ENCODE measurements at regions not wholly inside any gene's neighbourhood (a gene's known extent, or its start where the extent isn't known, plus 50 kb on each side); places are given as distances from the start of the nearest gene placed in this dataset.

DNA sequence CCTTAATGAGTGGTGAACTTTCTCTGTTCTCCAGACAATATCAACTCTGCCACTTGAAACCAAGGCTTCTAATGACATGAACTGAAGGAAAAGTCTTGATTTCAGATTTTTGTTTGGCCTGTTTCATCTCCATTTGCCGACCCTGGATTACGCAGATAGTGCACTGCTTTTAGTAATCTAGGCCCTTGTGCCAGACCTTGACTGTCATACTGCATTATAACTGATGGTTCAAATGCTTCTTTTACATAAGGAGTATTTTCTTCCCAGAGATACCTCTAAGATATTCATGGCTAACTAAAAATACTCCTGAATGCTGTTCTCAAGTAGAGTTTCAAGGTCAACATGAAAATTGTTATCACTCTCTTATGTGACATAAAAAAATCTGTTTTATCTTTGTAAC is 238.7 kb upstream of the SEMA6A start:
- H3K4me3 ChIP-seq, result no peak overlapping the region
- DNase-seq (ENCODE audit: low spot score) (no peak), ATAC-seq (ENCODE audit: insufficient number of reproducible peaks, low FRiP score, low read depth) (no peak)
- no peaks in the 10 kb centered on the region for H3K27me3 ChIP-seq (replicated peaks; ENCODE audit: insufficient read depth)
- H3K27ac ChIP-seq, result no peak overlapping the region
- H3K9me3 ChIP-seq, result no peaks in the 10 kb centered on the region
- H3K4me1 ChIP-seq (ENCODE audit: control insufficient read depth in 1 of 2, low read depth in 2 of 2), result no peaks in the 10 kb centered on the region
- no peaks in the 10 kb centered on the region for H3K36me3 ChIP-seq
- TF ChIP-seq, protein P1, sequence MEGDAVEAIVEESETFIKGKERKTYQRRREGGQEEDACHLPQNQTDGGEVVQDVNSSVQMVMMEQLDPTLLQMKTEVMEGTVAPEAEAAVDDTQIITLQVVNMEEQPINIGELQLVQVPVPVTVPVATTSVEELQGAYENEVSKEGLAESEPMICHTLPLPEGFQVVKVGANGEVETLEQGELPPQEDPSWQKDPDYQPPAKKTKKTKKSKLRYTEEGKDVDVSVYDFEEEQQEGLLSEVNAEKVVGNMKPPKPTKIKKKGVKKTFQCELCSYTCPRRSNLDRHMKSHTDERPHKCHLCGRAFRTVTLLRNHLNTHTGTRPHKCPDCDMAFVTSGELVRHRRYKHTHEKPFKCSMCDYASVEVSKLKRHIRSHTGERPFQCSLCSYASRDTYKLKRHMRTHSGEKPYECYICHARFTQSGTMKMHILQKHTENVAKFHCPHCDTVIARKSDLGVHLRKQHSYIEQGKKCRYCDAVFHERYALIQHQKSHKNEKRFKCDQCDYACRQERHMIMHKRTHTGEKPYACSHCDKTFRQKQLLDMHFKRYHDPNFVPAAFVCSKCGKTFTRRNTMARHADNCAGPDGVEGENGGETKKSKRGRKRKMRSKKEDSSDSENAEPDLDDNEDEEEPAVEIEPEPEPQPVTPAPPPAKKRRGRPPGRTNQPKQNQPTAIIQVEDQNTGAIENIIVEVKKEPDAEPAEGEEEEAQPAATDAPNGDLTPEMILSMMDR (IDR thresholded peaks at IDR 0.05), result no peak

DNA sequence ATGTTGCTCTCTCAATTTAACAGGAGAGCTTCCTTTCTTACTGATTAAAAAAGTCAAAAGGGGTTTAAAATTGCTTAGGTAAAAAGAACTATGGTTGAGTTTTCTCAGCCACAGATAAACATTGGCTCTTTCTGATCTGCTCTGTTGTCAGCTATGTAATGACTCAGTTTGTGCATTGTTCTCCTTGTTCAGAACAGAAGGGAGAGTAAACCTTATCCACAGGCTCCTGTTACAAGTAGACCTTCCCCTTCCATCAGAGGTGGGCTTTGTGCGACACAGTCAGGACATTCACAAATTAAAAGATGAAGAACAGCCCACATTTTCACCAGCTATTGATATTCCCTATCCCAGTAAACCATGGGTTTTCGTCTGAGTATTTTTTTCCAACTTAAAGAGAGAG is 236.3 kb upstream of the SEMA6A start:
- H3K36me3 ChIP-seq, result no peaks in the 10 kb centered on the region
- TF ChIP-seq, protein P1 (IDR thresholded peaks at IDR 0.05), result no peak
- DNase-seq (ENCODE audit: low spot score) (no peak), ATAC-seq (ENCODE audit: insufficient number of reproducible peaks, low FRiP score, low read depth) (no peak)
- H3K9me3 ChIP-seq, result no peaks in the 10 kb centered on the region
- H3K4me1 ChIP-seq (ENCODE audit: control insufficient read depth in 1 of 2, low read depth in 2 of 2), result no peaks in the 10 kb centered on the region
- no peak overlapping the region for H3K27ac ChIP-seq
- H3K4me3 ChIP-seq, result no peak overlapping the region
- H3K27me3 ChIP-seq (replicated peaks; ENCODE audit: insufficient read depth), result no peaks in the 10 kb centered on the region

DNA sequence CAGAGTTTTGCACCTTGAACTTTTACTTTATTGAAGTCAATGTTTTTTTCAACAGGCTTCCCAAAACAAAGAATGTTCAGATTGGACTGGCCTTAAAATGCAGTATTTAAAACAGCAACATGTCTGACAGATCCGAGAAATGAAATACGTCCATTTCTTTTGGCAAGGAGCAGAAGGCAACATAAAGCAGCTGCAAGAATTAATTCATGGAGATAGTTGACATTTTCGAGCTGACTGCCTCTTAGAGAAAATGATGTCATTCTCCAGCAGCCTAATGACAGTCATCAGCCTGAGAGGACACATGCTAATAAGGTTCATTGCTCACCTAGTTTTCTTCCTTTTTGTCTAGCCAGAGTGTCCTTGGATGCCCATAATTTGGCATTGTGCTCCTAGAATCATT is 232.2 kb upstream of the SEMA6A start:
- no peak overlapping the region for H3K27ac ChIP-seq
- no peaks in the 10 kb centered on the region for H3K36me3 ChIP-seq
- H3K9me3 ChIP-seq, result no peaks in the 10 kb centered on the region
- DNase-seq (ENCODE audit: low spot score) (no peak), ATAC-seq (ENCODE audit: insufficient number of reproducible peaks, low FRiP score, low read depth) (no peak)
- no peak overlapping the region for H3K4me3 ChIP-seq
- no peaks in the 10 kb centered on the region for H3K27me3 ChIP-seq (replicated peaks; ENCODE audit: insufficient read depth)
- no peaks in the 10 kb centered on the region for H3K4me1 ChIP-seq (ENCODE audit: control insufficient read depth in 1 of 2, low read depth in 2 of 2)
- TF ChIP-seq, protein P1 (IDR thresholded peaks at IDR 0.05), result no peak

DNA sequence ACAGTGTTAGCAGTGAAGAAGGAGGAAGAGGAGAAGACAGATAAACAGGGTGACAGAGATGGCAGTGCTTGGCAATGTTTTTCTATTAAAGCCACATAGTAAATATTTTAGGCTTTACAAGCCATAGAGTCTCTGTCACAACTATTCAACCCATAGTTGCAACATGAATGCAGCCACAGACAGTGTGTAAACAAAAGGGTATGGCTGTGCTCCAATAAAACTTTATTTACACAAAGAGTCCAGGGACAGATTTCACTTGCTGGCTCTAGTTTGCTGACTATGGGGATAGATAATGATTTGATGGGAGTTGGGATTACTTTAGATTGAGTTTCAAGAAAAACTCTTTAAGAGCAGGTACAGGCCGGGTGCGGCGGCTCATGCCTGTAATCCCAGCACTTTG is 224.8 kb upstream of the SEMA6A start:
- H3K27me3 ChIP-seq (replicated peaks; ENCODE audit: insufficient read depth), result no peaks in the 10 kb centered on the region
- H3K9me3 ChIP-seq, result no peaks in the 10 kb centered on the region
- H3K4me3 ChIP-seq, result no peak overlapping the region
- no peak for ATAC-seq (ENCODE audit: insufficient number of reproducible peaks, low FRiP score, low read depth)
- TF ChIP-seq, protein P1 (IDR thresholded peaks at IDR 0.05), result no peak
- H3K4me1 ChIP-seq (ENCODE audit: control insufficient read depth in 1 of 2, low read depth in 2 of 2), result no peaks in the 10 kb centered on the region
- H3K27ac ChIP-seq, result no peak overlapping the region
- H3K36me3 ChIP-seq, result no peaks in the 10 kb centered on the region
- DNase-seq (ENCODE audit: low spot score), result no peak

DNA sequence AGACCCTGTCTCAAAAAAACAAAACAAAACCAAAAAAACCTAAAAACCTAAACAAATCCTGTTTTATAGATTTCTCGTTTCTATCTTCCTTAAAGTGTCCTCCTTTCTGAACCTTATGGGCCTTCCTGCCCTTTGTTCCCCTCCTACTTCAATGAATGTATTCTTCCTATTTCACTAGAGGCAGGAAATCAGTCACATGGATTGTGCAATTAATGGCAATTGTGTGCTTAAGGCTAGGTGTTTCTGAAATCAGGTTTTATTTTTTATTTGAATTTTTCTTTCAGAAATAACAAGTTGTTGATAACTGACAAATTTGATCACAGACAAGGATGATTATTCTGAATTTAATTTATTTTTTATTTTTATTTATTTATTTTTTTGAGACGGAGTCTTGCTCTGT is 220.6 kb upstream of the SEMA6A start:
- DNase-seq (ENCODE audit: low spot score), result no peak
- TF ChIP-seq, protein P1 (IDR thresholded peaks at IDR 0.05), result no peak

More for the DNA sequence above, 220.6 kb upstream of the SEMA6A start:
- Histone ChIP-seq H3K27ac (no peak overlapping the region), H3K9me3 (no peaks in the 10 kb centered on the region), H3K36me3 (no peaks in the 10 kb centered on the region), H3K27me3 (replicated peaks; ENCODE audit: insufficient read depth) (no peaks in the 10 kb centered on the region), H3K4me3 (no peak overlapping the region), H3K4me1 (ENCODE audit: control insufficient read depth in 1 of 2, low read depth in 2 of 2) (no peaks in the 10 kb centered on the region)
- no peak for ATAC-seq (ENCODE audit: insufficient number of reproducible peaks, low FRiP score, low read depth)

All from thoracic aorta (tissue), 2 donors.